Spleen (tissue), 11 donors: ENCODE measurements at regions not wholly inside any gene's neighbourhood (a gene's known extent, or its start where the extent isn't known, plus 50 kb on each side); places are given as distances from the start of the nearest gene placed in this dataset.

Experiments used
- DNase-seq: peaks from one replicate; pipeline ENCODE4 v3.0.0-alpha.2; 2020
- H3K27ac ChIP-seq, 8 donors: fragments of 200-600 bp; sonication (generic) in 7 of 8; 1 replicate in 4 of 8; 2 replicates in 4 of 8; pipeline versions ENCODE4 v1.5.0 to v1.8.0; 2016 to 2021; ENCODE audit warnings: inconsistent platforms in 4 of 8, mild to moderate bottlenecking in 4 of 8, moderate library complexity in 1 of 8
- H3K27me3 ChIP-seq, 7 donors: fragments of 200-600 bp; sonication (generic) in 6 of 7; replicated peaks in 1 of 7; 1 replicate in 4 of 7; 2 replicates in 3 of 7; pipeline versions ENCODE4 v1.5.0 to v1.8.0; 2016 to 2021; ENCODE audit warnings: inconsistent platforms in 3 of 7, mild to moderate bottlenecking in 1 of 7
- H3K36me3 ChIP-seq, 6 donors: fragments of 200-600 bp; sonication (generic) in 5 of 6; 1 replicate in 4 of 6; 2 replicates in 2 of 6; pipeline versions ENCODE4 v1.5.0 to v1.8.0; 2016 to 2021; ENCODE audit warnings: inconsistent platforms in 2 of 6
- H3K4me1 ChIP-seq, 6 donors: fragments of 200-600 bp; sonication (generic) in 5 of 6; 1 replicate in 3 of 6; 2 replicates in 3 of 6; pipeline versions ENCODE4 v1.5.0 to v1.8.0; 2016 to 2021; ENCODE audit warnings: inconsistent platforms in 3 of 6
- H3K4me3 ChIP-seq, 8 donors: fragments of 200-600 bp; sonication (generic) in 7 of 8; 1 replicate in 4 of 8; 2 replicates in 4 of 8; pipeline versions ENCODE4 v1.5.0 to v1.8.0; 2016 to 2021; ENCODE audit warnings: inconsistent platforms in 4 of 8, mild to moderate bottlenecking in 4 of 8, moderate library complexity in 2 of 8
- H3K9me3 ChIP-seq, 8 donors: fragments of 200-600 bp; sonication (generic) in 7 of 8; 1 replicate in 4 of 8; 2 replicates in 4 of 8; pipeline versions ENCODE4 v1.5.0 to v1.8.0; 2016 to 2021; ENCODE audit warnings: inconsistent platforms in 4 of 8
- POLR2A ChIP-seq, 3 donors: fragments of 450-650 bp; IDR thresholded peaks; one replicate each; pipeline ENCODE4 v1.5.1; 2017; ENCODE audit warnings: antibody characterized with exemption in 3 of 3, mild to moderate bottlenecking in 1 of 3
- POLR2AphosphoS5 ChIP-seq, 3 donors: sonication (generic); formaldehyde crosslinking; IDR thresholded peaks; one replicate each; pipeline ENCODE4 v1.5.1; 2017; ENCODE audit warnings: antibody characterized with exemption in 3 of 3
- WGBS, 5 donors: extraction: QIAGEN DNeasy Blood & Tissue Kit in 3 of 5; methylation state at CpG; one replicate each; pipeline versions ENCODE4 v1.1.5 to v1.1.7; 2013 to 2018; 5-methylcytosine and 5-hydroxymethylcytosine counted together
- intact Hi-C: fragments of 100-400 bp; cut with DNase I; formaldehyde crosslinking; loops from one replicate; pipeline ENCODE4 v1.15.0; 2023; ENCODE audit warnings: low total_unique reads
- TF ChIP-seq, protein P1 (sequence below), 11 experiments: fragments of 200-600 bp in 7 of 11; fragments of 450-650 bp in 4 of 11; sonication (generic) in 4 of 11; IDR thresholded peaks in 8 of 11; conservative IDR thresholded peaks in 3 of 11; 1 replicate in 7 of 11; 2 replicates in 4 of 11; pipeline versions ENCODE4 v1.4.0 to v1.8.0; 2016 to 2021; ENCODE audit warnings: antibody characterized with exemption in 11 of 11, inconsistent platforms in 4 of 11, mild to moderate bottlenecking in 1 of 11
- donor health status: healthy with polysubstance abuse.
- donor health status: DM: no; HTN: no; CAD: no; lungs with moderate emphysema.
- donor health status: DM: no; HTN: no; CAD: no.
- donor health status: Bipolar disorder and iron deficiency.
- donor health status: healthy.
- donor health status: DM: no; HTN: no; CAD: no.
- donor health status: DM: yes; HTN: yes; CAD: no.

DNA sequence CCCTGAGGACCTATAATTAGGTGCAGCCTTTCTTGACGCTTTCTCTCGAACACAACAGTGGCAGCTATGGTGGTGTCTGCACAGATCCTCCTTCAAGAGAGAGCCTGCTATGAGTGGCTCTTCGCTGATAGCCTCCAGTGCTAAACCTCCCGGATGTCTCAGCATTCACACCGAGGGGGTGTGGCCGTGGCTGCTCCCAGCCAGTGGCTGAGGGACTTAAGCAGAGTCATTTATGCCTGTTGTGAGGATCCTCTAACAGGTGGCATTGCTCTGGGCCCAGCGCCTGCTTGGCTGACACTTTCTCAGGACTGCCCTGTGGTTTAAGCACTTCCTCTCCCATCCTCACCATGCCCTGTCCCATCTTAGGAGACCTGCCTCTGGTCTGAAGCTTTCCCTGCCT is 592.0 kb upstream of the LRRTM1 start:
- Histone ChIP-seq H3K4me3 (no peak overlapping the region), H3K27ac (no peak overlapping the region), H3K27me3 (no peaks in the 10 kb centered on the region), H3K9me3 (peaks cover 0 to 26% (median 5%) of the 10 kb centered on the region in 8 donors), H3K36me3 (no peaks in the 10 kb centered on the region), H3K4me1 (no peaks in the 10 kb centered on the region)
- WGBS, 5 donors = 56 to 69% (median 60%) methylated on average over 6 to 7 of the region's 7 CpGs
- intact Hi-C loops = no loop called here
- no peak for DNase-seq
- TF ChIP-seq, protein P1, sequence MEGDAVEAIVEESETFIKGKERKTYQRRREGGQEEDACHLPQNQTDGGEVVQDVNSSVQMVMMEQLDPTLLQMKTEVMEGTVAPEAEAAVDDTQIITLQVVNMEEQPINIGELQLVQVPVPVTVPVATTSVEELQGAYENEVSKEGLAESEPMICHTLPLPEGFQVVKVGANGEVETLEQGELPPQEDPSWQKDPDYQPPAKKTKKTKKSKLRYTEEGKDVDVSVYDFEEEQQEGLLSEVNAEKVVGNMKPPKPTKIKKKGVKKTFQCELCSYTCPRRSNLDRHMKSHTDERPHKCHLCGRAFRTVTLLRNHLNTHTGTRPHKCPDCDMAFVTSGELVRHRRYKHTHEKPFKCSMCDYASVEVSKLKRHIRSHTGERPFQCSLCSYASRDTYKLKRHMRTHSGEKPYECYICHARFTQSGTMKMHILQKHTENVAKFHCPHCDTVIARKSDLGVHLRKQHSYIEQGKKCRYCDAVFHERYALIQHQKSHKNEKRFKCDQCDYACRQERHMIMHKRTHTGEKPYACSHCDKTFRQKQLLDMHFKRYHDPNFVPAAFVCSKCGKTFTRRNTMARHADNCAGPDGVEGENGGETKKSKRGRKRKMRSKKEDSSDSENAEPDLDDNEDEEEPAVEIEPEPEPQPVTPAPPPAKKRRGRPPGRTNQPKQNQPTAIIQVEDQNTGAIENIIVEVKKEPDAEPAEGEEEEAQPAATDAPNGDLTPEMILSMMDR (IDR thresholded peaks at IDR 0.05 in 8 of 11, conservative IDR thresholded peaks at IDR 0.05 in 3 of 11) = no peak
- TF ChIP-seq POLR2A (IDR thresholded peaks at IDR 0.05) (no peak), POLR2AphosphoS5 (IDR thresholded peaks at IDR 0.05) (no peak)

DNA sequence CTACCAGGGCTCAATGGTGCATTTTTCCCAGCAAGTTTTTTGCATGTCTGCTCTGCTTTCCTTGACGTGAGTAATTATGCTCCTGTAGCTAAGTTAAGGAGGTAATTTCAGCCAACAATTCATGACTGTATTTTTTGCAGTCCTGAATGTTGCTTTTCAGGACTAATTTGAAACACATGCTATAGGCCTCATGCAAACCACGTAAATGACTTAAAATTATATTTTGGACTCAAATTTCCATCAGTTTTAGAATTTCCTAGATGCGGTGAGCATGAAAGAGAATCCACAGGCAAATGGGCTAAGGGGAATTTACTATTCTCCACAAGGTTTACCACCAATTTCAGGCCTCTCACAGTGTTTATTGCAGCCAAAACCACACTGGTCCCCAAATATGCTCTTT is 589.9 kb upstream of the LRRTM1 start:
- H3K36me3 ChIP-seq = no peaks in the 10 kb centered on the region
- WGBS, 5 donors = 76 to 88% (median 81%) methylated on average over 3 of the region's 3 CpGs
- TF ChIP-seq, protein P1 (IDR thresholded peaks at IDR 0.05 in 8 of 11, conservative IDR thresholded peaks at IDR 0.05 in 3 of 11) = no peak
- no peak for TF ChIP-seq POLR2AphosphoS5 (IDR thresholded peaks at IDR 0.05)
- no peak for TF ChIP-seq POLR2A (IDR thresholded peaks at IDR 0.05)

DNA sequence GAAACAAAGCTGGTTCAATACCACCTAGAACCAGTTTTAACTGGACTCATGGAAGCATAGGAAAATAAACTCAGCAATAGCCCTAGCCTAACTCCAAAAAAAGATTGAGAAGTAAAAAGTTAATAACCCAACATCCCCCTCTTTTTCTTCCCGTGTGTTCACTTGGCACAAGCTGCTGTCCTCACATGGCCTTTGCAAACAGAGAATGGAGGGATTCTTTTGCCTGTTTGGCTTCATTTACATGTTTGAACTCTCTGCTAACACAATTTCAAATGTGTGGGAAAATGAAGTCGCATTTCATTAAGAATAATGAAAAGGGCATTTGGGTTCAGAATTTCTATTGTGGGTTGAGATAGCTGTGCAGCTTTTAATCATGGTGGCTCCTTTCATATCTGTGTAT is 589.2 kb upstream of the LRRTM1 start:
- Histone ChIP-seq H3K27me3 (no peaks in the 10 kb centered on the region), H3K4me1 (no peaks in the 10 kb centered on the region), H3K36me3 (no peaks in the 10 kb centered on the region), H3K9me3 (peaks cover 0 to 32% (median 7%) of the 10 kb centered on the region in 8 donors), H3K4me3 (no peak overlapping the region), H3K27ac (no peak overlapping the region)
- 65 to 88% (median 77%) methylated on average over 2 of the region's 2 CpGs for WGBS, 5 donors
- no peak for DNase-seq
- intact Hi-C loops = no loop called here
- TF ChIP-seq POLR2A (IDR thresholded peaks at IDR 0.05) (no peak), POLR2AphosphoS5 (IDR thresholded peaks at IDR 0.05) (no peak)
- TF ChIP-seq, protein P1 (IDR thresholded peaks at IDR 0.05 in 8 of 11, conservative IDR thresholded peaks at IDR 0.05 in 3 of 11) = no peak

More for the DNA sequence above, 589.9 kb upstream of the LRRTM1 start:
- no peak overlapping the region for H3K4me3 ChIP-seq
- DNase-seq = no peak
- H3K9me3 ChIP-seq = peaks cover 0 to 32% (median 7%) of the 10 kb centered on the region in 8 donors
- no peaks in the 10 kb centered on the region for H3K4me1 ChIP-seq
- no peaks in the 10 kb centered on the region for H3K27me3 ChIP-seq
- intact Hi-C loops = no loop called here
- H3K27ac ChIP-seq = no peak overlapping the region

DNA sequence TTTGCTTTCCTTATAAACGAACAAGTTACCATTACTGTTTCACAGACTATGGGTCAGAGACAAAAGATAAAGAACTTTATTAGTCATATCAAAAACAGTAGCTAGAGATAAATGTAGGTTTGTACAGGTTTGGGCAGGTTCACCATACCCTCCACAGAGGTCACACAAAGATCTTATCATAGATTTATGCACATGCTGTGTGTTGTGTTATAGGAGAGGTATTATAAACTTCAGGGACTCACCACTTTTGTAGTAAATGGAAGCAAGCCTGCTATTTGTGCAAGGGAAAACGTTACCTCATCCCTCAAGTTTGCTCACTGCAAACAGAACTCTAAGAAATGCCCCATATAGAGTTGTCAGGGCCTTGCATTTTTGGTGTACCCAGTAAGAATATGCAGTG is 584.5 kb upstream of the LRRTM1 start:
- Histone ChIP-seq H3K4me3 (no peak overlapping the region), H3K9me3 (peaks cover 0 to 15% (median 6%) of the 10 kb centered on the region in 8 donors), H3K27me3 (no peaks in the 10 kb centered on the region), H3K4me1 (no peaks in the 10 kb centered on the region), H3K36me3 (no peaks in the 10 kb centered on the region), H3K27ac (no peak overlapping the region)
- 38 to 64% (median 47%) methylated on average over 2 of the region's 2 CpGs for WGBS, 5 donors
- intact Hi-C loops = no loop called here
- no peak for DNase-seq
- TF ChIP-seq, protein P1 (IDR thresholded peaks at IDR 0.05 in 8 of 11, conservative IDR thresholded peaks at IDR 0.05 in 3 of 11) = no peak
- TF ChIP-seq POLR2A (IDR thresholded peaks at IDR 0.05) (no peak), POLR2AphosphoS5 (IDR thresholded peaks at IDR 0.05) (no peak)
